Muscle of arm (tissue), 1 donor: ENCODE measurements at regions not wholly inside any gene's neighbourhood (a gene's known extent, or its start where the extent isn't known, plus 50 kb on each side); places are given as distances from the start of the nearest gene placed in this dataset.
"Not testable (repeated sequence)": the region's sequence is repeated elsewhere in the genome, so short reads cannot be mapped to it uniquely, and the experiment has no call there.

Experiments
- DNase-seq: peaks from one replicate; pipeline ENCODE4 v3.0.0-alpha.2; 2013

- no peak for DNase-seq
Measured at GRCh38 chr1:29569971-29570634, 333.8 kb downstream of the PTPRU start.

- DNase-seq = no peak
Measured at GRCh38 chr1:29567257-29567656, 330.9 kb downstream of the PTPRU start.

- no peak for DNase-seq
Measured at GRCh38 chr1:29565490-29565889, 329.2 kb downstream of the PTPRU start.

GRCh38 chr1:29563571-29563970 lies 327.2 kb downstream of the PTPRU start:
- DNase-seq = no peak

- DNase-seq = no peak
Measured at GRCh38 chr1:29563092-29563491, 326.8 kb downstream of the PTPRU start.

GRCh38 chr1:29559056-29559455 lies 322.7 kb downstream of the PTPRU start:
- no peak for DNase-seq

- no peak for DNase-seq
Measured at GRCh38 chr1:29557701-29558600, 321.6 kb downstream of the PTPRU start.

GRCh38 chr1:29557066-29557465 lies 320.7 kb downstream of the PTPRU start:
- DNase-seq = no peak

GRCh38 chr1:29556657-29557056 lies 320.3 kb downstream of the PTPRU start:
- DNase-seq = no peak

- DNase-seq = no peak
Measured at GRCh38 chr1:29555043-29555620, 318.8 kb downstream of the PTPRU start.

- no peak for DNase-seq
Measured at GRCh38 chr1:29554208-29554778, 318.0 kb downstream of the PTPRU start.

- DNase-seq = no peak
Measured at GRCh38 chr1:29551123-29551936, 315.0 kb downstream of the PTPRU start.

GRCh38 chr1:29550119-29550841 lies 314.0 kb downstream of the PTPRU start:
- no peak for DNase-seq

- not testable (repeated sequence) for DNase-seq
Measured at GRCh38 chr1:29549728-29550118, 313.4 kb downstream of the PTPRU start.

- no peak for DNase-seq
Measured at GRCh38 chr1:29549001-29549400, 312.7 kb downstream of the PTPRU start.

GRCh38 chr1:29548091-29548490 lies 311.8 kb downstream of the PTPRU start:
- no peak for DNase-seq

- DNase-seq = no peak
Measured at GRCh38 chr1:29547300-29547699, 311.0 kb downstream of the PTPRU start.

GRCh38 chr1:29546496-29546895 lies 310.2 kb downstream of the PTPRU start:
- no peak for DNase-seq

- DNase-seq = no peak
Measured at GRCh38 chr1:29544406-29544805, 308.1 kb downstream of the PTPRU start.

GRCh38 chr1:29543586-29543985 lies 307.3 kb downstream of the PTPRU start:
- DNase-seq = no peak

GRCh38 chr1:29542548-29542947 lies 306.2 kb downstream of the PTPRU start:
- DNase-seq = no peak
